H1 (cell line): ENCODE measurements at regions not wholly inside any gene's neighbourhood (a gene's known extent, or its start where the extent isn't known, plus 50 kb on each side); places are given as distances from the start of the nearest gene placed in this dataset.

Experiments
- CTCF ChIA-PET: fragments of 300-600 bp; sonication (Branson Sonifier 250); formaldehyde crosslinking; loops from one replicate; lab custom pipeline; 2021; ENCODE audit not compliant: partially characterized antibody; lab: Charles Lee
- POLR2A ChIA-PET: fragments of 300-600 bp; sonication (Branson Sonifier 250); formaldehyde crosslinking; loops from one replicate; lab custom pipeline; 2021; ENCODE audit warnings: inconsistent platforms; ENCODE audit not compliant: partially characterized antibody; lab: Charles Lee
- DNase-seq, 2 experiments: peaks; one replicate each; pipeline versions ENCODE4 v3.0.0 to v3.0.0-alpha.2; 2010 to 2022; ENCODE audit warnings: low spot score in 2 of 2, low read depth in 1 of 2, mixed read lengths in 1 of 2
- FAIRE-seq: peaks from 2 replicates; lab custom pipeline; 2011; peaks lifted over from hg19 to GRCh38; lab: Jason Lieb, UNC
- H2AFZ ChIP-seq: 2 replicates; pipeline ENCODE4 v1.8.1; 2012; ENCODE audit warnings: low read length, inconsistent platforms
- H2AK5ac ChIP-seq: 2 replicates; pipeline ENCODE4 v1.6.1; 2013; ENCODE audit warnings: low read depth, low read length
- H2BK120ac ChIP-seq: replicated peaks from 2 replicates; pipeline ENCODE3; 2013; ENCODE audit warnings: low read depth, low read length, inconsistent platforms
- H2BK12ac ChIP-seq: 2 replicates; pipeline ENCODE4 v1.6.1; 2013; ENCODE audit warnings: low read depth, low read length
- H2BK15ac ChIP-seq: 2 replicates; pipeline ENCODE4 v1.6.1; 2013; ENCODE audit warnings: low read length
- H2BK20ac ChIP-seq: 2 replicates; pipeline ENCODE4 v1.6.1; 2013; ENCODE audit warnings: low read length
- H2BK5ac ChIP-seq: 2 replicates; pipeline ENCODE4 v1.6.1; 2013; ENCODE audit warnings: low read depth, low read length
- H3K14ac ChIP-seq: 2 replicates; pipeline ENCODE4 v1.6.1; 2013; ENCODE audit warnings: inconsistent platforms; ENCODE audit not compliant: insufficient read length
- H3K18ac ChIP-seq: 2 replicates; pipeline ENCODE4 v1.6.1; 2013; ENCODE audit warnings: low read length; ENCODE audit errors: extremely low read depth
- H3K23ac ChIP-seq: 2 replicates; pipeline ENCODE4 v1.6.1; 2013; ENCODE audit warnings: inconsistent platforms; ENCODE audit not compliant: insufficient read length
- H3K23me2 ChIP-seq: 2 replicates; pipeline ENCODE4 v1.6.1; 2013; ENCODE audit warnings: low read depth, low read length
- H3K27ac ChIP-seq: 2 replicates; pipeline ENCODE4 v1.6.1; 2011; ENCODE audit warnings: low read depth, low read length, inconsistent platforms
- H3K27me3 ChIP-seq, 4 experiments: replicated peaks in 1 of 4; 1 replicate in 1 of 4; 2 replicates in 3 of 4; pipeline versions ENCODE4 v1.6.1 to v1.8.1; 2011 to 2013; ENCODE audit warnings: low read length in 3 of 4, mild to moderate bottlenecking in 3 of 4, inconsistent platforms in 2 of 4, mixed read lengths in 2 of 4, moderate library complexity in 1 of 4; ENCODE audit not compliant: control insufficient read depth in 3 of 4, insufficient read depth in 3 of 4; ENCODE audit errors: extremely low read depth in 1 of 4
- H3K36me3 ChIP-seq, 4 experiments: 2 replicates each; pipeline versions ENCODE4 v1.6.1 to v1.8.1; 2011 to 2013; ENCODE audit warnings: mild to moderate bottlenecking in 4 of 4, low read length in 3 of 4, moderate library complexity in 2 of 4, control low read depth in 1 of 4, inconsistent platforms in 1 of 4; ENCODE audit not compliant: insufficient read depth in 4 of 4, control insufficient read depth in 2 of 4
- H3K4ac ChIP-seq: replicated peaks from 2 replicates; pipeline ENCODE3; 2013; ENCODE audit warnings: low read length, low read depth, mixed read lengths, inconsistent platforms; ENCODE audit not compliant: insufficient read length
- H3K4me1 ChIP-seq, 4 experiments: replicated peaks in 1 of 4; 1 replicate in 1 of 4; 2 replicates in 3 of 4; pipeline versions ENCODE4 v1.6.1 to v1.8.1; 2011 to 2013; ENCODE audit warnings: low read length in 3 of 4, inconsistent platforms in 2 of 4, mixed read lengths in 1 of 4; ENCODE audit not compliant: insufficient read depth in 4 of 4, control insufficient read depth in 3 of 4
- H3K4me2 ChIP-seq, 2 experiments: 2 replicates each; pipeline versions ENCODE4 v1.6.1 to v1.8.1; 2011 to 2013; ENCODE audit warnings: low read depth in 2 of 2, low read length in 2 of 2, control low read depth in 1 of 2, inconsistent platforms in 1 of 2, mild to moderate bottlenecking in 1 of 2; ENCODE audit not compliant: insufficient read depth in 1 of 2
- H3K4me3 ChIP-seq, 4 experiments: fragments of 200-600, 300-600 bp in 1 of 4; sonication (generic), shearing (Covaris generic), sonication (Bioruptor Twin) in 1 of 4; 2 replicates each; pipeline versions ENCODE4 v1.5.1 to v1.8.1; 2011 to 2016; ENCODE audit warnings: low read length in 4 of 4, low read depth in 3 of 4, control low read depth in 2 of 4, inconsistent platforms in 2 of 4, mild to moderate bottlenecking in 2 of 4, mixed read lengths in 1 of 4, moderate library complexity in 1 of 4; ENCODE audit not compliant: insufficient read depth in 2 of 4; ENCODE audit errors: extremely low read depth in 1 of 4
- H3K56ac ChIP-seq: replicated peaks from 2 replicates; pipeline ENCODE3; 2013; ENCODE audit warnings: low read depth, mild to moderate bottlenecking, mixed read lengths, low read length, inconsistent platforms; ENCODE audit not compliant: insufficient read length
- H3K79me1 ChIP-seq: 2 replicates; pipeline ENCODE4 v1.6.1; 2013; ENCODE audit warnings: low read depth, low read length, control low read depth
- H3K79me2 ChIP-seq, 2 experiments: 2 replicates each; pipeline versions ENCODE4 v1.6.1 to v1.8.1; 2012 to 2013; ENCODE audit warnings: low read length in 2 of 2, mild to moderate bottlenecking in 2 of 2, inconsistent platforms in 1 of 2; ENCODE audit not compliant: insufficient read depth in 2 of 2, control insufficient read depth in 1 of 2
- H3K9ac ChIP-seq, 4 experiments: replicated peaks in 1 of 4; 1 replicate in 1 of 4; 2 replicates in 3 of 4; pipeline versions ENCODE4 v1.6.1 to v1.8.1; 2011 to 2013; ENCODE audit warnings: low read depth in 3 of 4, low read length in 3 of 4, control low read depth in 2 of 4, mild to moderate bottlenecking in 2 of 4, moderate library complexity in 2 of 4, inconsistent platforms in 1 of 4; ENCODE audit errors: extremely low read depth in 1 of 4
- H3K9me3 ChIP-seq, 2 experiments: 2 replicates each; pipeline versions ENCODE4 v1.6.1 to v1.8.1; 2012 to 2013; ENCODE audit warnings: mild to moderate bottlenecking in 2 of 2, moderate library complexity in 2 of 2, control low read depth in 1 of 2, inconsistent platforms in 1 of 2, low read depth in 1 of 2, low read length in 1 of 2, mixed read lengths in 1 of 2; ENCODE audit not compliant: insufficient read depth in 2 of 2
- H4K20me1 ChIP-seq, 2 experiments: replicated peaks in 1 of 2; 2 replicates each; pipeline versions ENCODE3 to v1.8.1; 2011 to 2013; ENCODE audit warnings: inconsistent platforms in 2 of 2, low read length in 2 of 2, mild to moderate bottlenecking in 1 of 2; ENCODE audit not compliant: insufficient read depth in 2 of 2, control insufficient read depth in 1 of 2
- H4K5ac ChIP-seq: 2 replicates; pipeline ENCODE4 v1.6.1; 2013; ENCODE audit warnings: low read length, low read depth, mixed read lengths, inconsistent platforms; ENCODE audit not compliant: insufficient read length
- H4K8ac ChIP-seq: 2 replicates; pipeline ENCODE4 v1.8.0; 2013; ENCODE audit warnings: mild to moderate bottlenecking, moderate library complexity, low read length, inconsistent platforms; ENCODE audit not compliant: insufficient read depth; ENCODE audit errors: extremely low read depth
- H4K91ac ChIP-seq: replicated peaks from 2 replicates; pipeline ENCODE3; 2013; ENCODE audit warnings: low read length, mixed read lengths, inconsistent platforms; ENCODE audit not compliant: insufficient read length
- BACH1 ChIP-seq: IDR thresholded peaks from 2 replicates; pipeline ENCODE4 v1.6.1; 2012; ENCODE audit warnings: low read length, improper control_type of control experiment
- BCL11A ChIP-seq, 2 experiments: IDR thresholded peaks; one replicate each; pipeline ENCODE4 v1.6.1; 2011; ENCODE audit warnings: low read depth in 2 of 2, low read length in 2 of 2, mild to moderate bottlenecking in 2 of 2
- EGR1 ChIP-seq: IDR thresholded peaks from 2 replicates; pipeline ENCODE4 v1.6.1; 2011; ENCODE audit warnings: low read depth, low read length, borderline replicate concordance
- KDM1A ChIP-seq: fragments of 200-600, 300-600 bp; sonication (generic); IDR thresholded peaks from 2 replicates; pipeline ENCODE4 v1.7.1; 2016; ENCODE audit warnings: mild to moderate bottlenecking, low read length, borderline replicate concordance
- KDM5A ChIP-seq: fragments of 200-600 bp; IDR thresholded peaks from 2 replicates; pipeline ENCODE4 v1.7.1; 2012; ENCODE audit warnings: mild to moderate bottlenecking, low read length, inconsistent platforms, mixed read lengths
- NRF1 ChIP-seq: IDR thresholded peaks from 2 replicates; pipeline ENCODE4 v1.6.1; 2011; ENCODE audit warnings: mild to moderate bottlenecking, low read depth, low read length, improper control_type of control experiment
- POLR2AphosphoS5 ChIP-seq: IDR thresholded peaks from 2 replicates; pipeline ENCODE4 v1.6.1; 2011; ENCODE audit warnings: low read depth, low read length
- POU5F1 ChIP-seq: IDR thresholded peaks from 2 replicates; pipeline ENCODE4 v1.6.1; 2011; ENCODE audit warnings: low read depth, mild to moderate bottlenecking, low read length, moderate library complexity
- RXRA ChIP-seq: IDR thresholded peaks from 2 replicates; pipeline ENCODE4 v1.6.1; 2011; ENCODE audit warnings: low read depth, mild to moderate bottlenecking, low read length, moderate library complexity; ENCODE audit not compliant: insufficient read depth
- TEAD4 ChIP-seq: IDR thresholded peaks from 2 replicates; pipeline ENCODE4 v1.6.1; 2012; ENCODE audit warnings: low read depth, low read length, inconsistent platforms, mixed read lengths
- USF2 ChIP-seq: IDR thresholded peaks from 2 replicates; pipeline ENCODE4 v1.6.1; 2011; ENCODE audit warnings: low read length, improper control_type of control experiment
- YY1 ChIP-seq: IDR thresholded peaks from 2 replicates; pipeline ENCODE4 v1.6.1; 2011; ENCODE audit warnings: low read depth, mild to moderate bottlenecking, low read length
- WGBS, 2 experiments: shearing (Covaris generic) in 1 of 2; methylation state at CpG; one replicate each; pipeline versions ENCODE4 v1.1.6 to v1.1.7; 2013 to 2015; ENCODE audit warnings: low lambda C conversion rate in 2 of 2, mixed read lengths in 2 of 2, inconsistent platforms in 1 of 2, low coverage in 1 of 2, missing lambda C conversion rate in 1 of 2; ENCODE audit not compliant: insufficient replicate concordance in 2 of 2, insufficient coverage in 1 of 2, insufficient read length in 1 of 2; ENCODE audit errors: extremely low coverage in 1 of 2, missing lambda C conversion rate in 1 of 2; 5-methylcytosine and 5-hydroxymethylcytosine counted together
- TF ChIP-seq, protein P1 (sequence below): IDR thresholded peaks from 2 replicates; pipeline ENCODE4 v1.6.1; 2012; ENCODE audit warnings: low read length, inconsistent platforms

DNA sequence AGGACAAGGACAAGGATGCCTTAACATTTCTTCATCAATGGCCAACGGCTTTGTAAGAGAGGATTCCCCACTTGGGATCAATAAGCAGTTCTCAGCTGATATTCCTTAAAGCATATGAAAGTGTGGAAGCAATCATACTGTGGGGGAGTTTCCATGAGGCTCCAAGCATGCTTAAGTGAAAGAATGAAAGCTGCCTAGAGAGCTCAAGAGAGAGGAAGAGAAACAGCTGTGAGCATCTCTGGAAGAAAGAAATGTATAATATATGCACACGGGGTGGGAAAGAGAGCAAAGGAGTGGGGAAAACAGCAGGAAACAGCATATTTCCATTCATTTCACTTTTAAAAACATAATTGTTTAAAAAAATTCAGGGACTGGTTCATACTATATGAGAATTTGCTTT is 94.7 kb upstream of the WARS2 start:
- Histone ChIP-seq H3K27me3 (no peaks in the 10 kb centered on the region), H2BK12ac (no peak overlapping the region), H2BK20ac (no peak overlapping the region), H3K14ac (no peak overlapping the region), H3K4me3 (no peak overlapping the region), H3K9me3 (no peaks in the 10 kb centered on the region), H3K23me2 (no peaks in the 10 kb centered on the region), H3K4ac (no peak overlapping the region), H4K8ac (no peak overlapping the region), H2BK5ac (no peak overlapping the region), H3K4me2 (no peak overlapping the region), H3K23ac (no peak overlapping the region), H2AK5ac (no peak overlapping the region), H4K5ac (no peak overlapping the region), H3K79me1 (no peaks in the 10 kb centered on the region; the same call in 1 of the 2 replicates), H3K79me2 (no peaks in the 10 kb centered on the region), H4K91ac (no peak overlapping the region), H4K20me1 (no peaks in the 10 kb centered on the region), H3K18ac (no peak overlapping the region), H2BK120ac (no peak overlapping the region), H3K56ac (no peak overlapping the region), H2BK15ac (no peak overlapping the region), H3K36me3 (no peaks in the 10 kb centered on the region), H2AFZ (no peak overlapping the region), H3K4me1 (no peaks in the 10 kb centered on the region), H3K27ac (no peak overlapping the region), H3K9ac (no peak overlapping the region)
- CTCF ChIA-PET = interaction anchor here (0.6 to 1.6 kb wide), 5 partner anchors 8 to 504 kb away, joined by 3 to 4 read pairs (median 3); no protein-coding TSS in a partner anchor
- FAIRE-seq (no peak), DNase-seq (no peak)
- WGBS, 2 experiments = 88% methylated on average over 2 of the region's 2 CpGs; no CpG with 5 or more reads in 1 of the 2 experiments
- POLR2A ChIA-PET = interaction anchor here (0.8 to 1.3 kb wide), 2 partner anchors 95 to 122 kb away, joined by 3 to 4 read pairs; partner anchors contain the start of gene WARS2
- TF ChIP-seq NRF1 (no peak), RXRA (no peak), BACH1 (no peak), KDM5A (no peak), BCL11A (IDR thresholded peaks at IDR 0.05; ENCODE audit: low read depth in 2 of 2, low read length in 2 of 2) (no peak), YY1 (no peak), KDM1A (no peak), EGR1 (no peak), TEAD4 (no peak), POU5F1 (no peak), POLR2AphosphoS5 (no peak), USF2 (no peak)
- TF ChIP-seq, protein P1, sequence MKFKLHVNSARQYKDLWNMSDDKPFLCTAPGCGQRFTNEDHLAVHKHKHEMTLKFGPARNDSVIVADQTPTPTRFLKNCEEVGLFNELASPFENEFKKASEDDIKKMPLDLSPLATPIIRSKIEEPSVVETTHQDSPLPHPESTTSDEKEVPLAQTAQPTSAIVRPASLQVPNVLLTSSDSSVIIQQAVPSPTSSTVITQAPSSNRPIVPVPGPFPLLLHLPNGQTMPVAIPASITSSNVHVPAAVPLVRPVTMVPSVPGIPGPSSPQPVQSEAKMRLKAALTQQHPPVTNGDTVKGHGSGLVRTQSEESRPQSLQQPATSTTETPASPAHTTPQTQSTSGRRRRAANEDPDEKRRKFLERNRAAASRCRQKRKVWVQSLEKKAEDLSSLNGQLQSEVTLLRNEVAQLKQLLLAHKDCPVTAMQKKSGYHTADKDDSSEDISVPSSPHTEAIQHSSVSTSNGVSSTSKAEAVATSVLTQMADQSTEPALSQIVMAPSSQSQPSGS = no peak
